Stimulated activated CD4-positive, alpha-beta T cell treated with anti-CD3 and anti-CD28 coated beads, Interleukin-2, amount 100 ng/mL, for 4 hours (primary cell): ENCODE measurements at regions not wholly inside any gene's neighbourhood (a gene's known extent, or its start where the extent isn't known, plus 50 kb on each side); places are given as distances from the start of the nearest gene placed in this dataset.

Source experiments
- DNase-seq: peaks from one replicate; pipeline ENCODE4 v3.0.0-alpha.2; 2020; ENCODE audit warnings: low read depth

DNA sequence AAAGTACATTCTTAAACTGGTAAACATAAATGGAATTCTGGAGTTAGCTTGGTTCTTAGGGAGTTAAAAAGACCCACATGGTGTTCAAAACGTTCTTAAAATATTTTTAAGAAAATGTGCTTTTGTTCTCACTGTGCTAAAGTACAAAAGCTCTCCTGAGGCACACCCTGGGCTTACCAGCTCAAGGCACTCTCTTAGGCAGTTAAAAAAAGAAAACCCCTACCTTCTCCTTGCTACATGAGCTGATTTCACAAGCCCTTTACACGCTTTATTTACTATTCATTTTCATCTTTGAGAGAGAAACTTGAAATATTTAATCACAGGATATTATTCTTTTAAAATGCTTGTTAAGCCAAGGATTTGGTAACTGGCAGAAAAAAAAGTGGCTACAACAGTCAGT, 723.3 kb upstream of the GRAMD2B start:
- DNase-seq: no peak

DNA sequence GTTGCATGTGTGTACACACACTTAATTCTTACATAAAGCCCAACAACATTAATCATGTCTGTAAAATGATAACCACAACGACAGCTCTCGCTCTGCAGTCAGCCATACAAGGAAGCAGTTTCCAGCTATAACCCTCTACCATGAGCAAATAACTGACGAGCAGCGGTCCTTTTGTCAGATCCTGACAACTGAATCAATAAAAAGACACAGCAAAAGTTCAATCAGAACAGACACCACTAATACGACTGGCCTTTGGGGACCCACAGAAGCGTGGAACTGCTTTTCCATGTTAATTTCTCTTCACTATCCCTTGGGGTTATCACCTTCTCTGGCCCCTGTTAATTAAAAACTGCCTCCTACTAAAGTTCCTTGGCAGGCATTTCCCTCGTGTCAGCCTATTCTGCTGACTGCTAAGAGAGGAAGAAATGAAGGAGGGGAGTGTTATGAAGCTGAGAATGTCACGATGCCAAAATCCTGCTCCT, 722.8 kb upstream of the GRAMD2B start:
- DNase-seq: no peak

DNA sequence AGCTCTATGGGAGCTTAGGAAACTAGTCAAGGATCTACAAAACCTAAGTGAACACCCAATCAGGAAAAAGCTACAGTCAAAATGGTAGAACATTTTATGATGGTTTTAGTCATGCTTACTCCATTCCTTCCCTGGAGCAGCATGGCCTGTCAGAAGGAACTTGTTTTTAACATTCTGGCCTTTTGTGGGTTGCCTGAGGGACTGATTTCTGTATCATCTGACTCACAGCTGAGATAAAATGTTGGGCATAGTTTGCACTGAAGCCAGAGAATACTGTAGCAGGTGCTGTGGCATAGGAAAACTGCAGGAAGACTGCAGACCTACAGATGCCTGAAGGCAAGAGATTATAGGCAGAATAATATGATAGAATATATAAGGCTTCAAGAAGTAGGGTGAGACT, 719.6 kb upstream of the GRAMD2B start:
- no peak for DNase-seq

DNA sequence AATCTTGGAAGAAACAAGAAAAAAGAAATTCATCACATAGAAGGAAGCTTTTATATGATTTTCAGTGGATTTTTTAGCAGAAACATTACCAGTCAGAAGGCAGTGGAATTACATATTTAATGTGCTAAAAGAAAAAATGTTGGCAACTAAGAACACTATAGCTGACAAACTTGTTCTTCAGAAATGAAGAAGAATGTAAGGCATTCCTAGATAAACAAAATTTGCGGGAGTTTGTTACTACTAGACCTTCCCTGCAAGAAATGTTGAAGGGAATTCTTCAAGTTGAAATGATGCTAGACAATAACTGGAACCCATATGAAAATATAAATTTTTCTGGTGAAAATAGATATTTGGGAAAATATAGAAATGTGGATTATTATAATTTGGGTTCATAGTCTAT, 718.3 kb upstream of the GRAMD2B start:
- DNase-seq: no peak

DNA sequence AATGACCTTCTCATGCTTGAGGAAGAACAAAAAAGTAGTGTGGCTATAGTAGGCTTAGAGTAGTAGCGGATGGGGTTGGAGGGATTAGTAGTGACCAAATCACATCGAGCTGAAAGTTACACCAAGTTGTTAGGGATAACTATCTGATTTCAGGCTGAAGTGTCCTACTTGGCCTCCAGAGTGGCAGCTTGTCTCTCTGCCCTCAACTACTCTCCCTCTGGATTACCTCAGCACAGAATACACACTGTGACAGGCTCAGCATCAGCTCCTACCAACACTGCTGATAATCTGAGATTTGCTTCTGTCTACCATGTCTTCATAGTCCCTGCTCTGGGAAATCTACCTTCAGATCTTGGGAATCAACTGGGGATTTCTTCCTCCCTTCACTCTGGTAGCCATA, 714.6 kb upstream of the GRAMD2B start:
- DNase-seq: no peak

DNA sequence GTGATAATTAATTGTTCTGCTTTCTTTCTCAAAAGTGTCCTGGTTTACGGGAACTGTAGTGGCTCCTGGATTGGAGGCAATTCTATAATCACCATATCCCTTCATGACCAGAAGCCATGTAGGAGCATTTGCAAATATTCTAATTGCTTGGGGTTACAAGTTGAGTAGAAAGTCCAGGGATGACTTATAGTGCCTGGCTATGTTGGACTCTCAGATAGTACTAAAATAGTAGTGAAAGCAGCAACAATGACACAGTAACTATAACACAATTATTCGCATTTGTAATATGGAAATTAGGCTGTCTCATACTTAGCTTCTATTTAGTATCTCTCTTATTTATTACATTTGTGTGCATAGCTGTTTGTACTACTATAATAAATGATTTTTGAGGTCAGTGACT, 712.5 kb upstream of the GRAMD2B start:
- DNase-seq: no peak

DNA sequence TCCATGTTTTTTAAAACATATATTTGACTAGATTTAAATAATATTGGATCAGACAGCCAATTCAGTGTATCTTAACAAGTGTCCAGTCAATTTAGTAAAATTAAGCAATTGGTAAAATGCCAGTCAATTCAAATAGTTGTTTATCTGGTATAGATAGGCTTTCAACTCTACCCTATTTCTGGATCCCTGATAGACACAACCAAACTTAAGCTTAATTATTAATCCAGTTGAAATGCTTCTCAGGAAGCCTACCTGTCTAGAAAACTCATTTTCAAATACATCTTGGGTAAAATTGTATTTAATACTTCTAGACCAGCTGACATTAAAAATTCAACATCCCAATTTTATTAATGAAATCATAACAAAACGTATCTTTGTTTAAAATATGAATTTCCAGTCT, 710.8 kb upstream of the GRAMD2B start:
- no peak for DNase-seq

DNA sequence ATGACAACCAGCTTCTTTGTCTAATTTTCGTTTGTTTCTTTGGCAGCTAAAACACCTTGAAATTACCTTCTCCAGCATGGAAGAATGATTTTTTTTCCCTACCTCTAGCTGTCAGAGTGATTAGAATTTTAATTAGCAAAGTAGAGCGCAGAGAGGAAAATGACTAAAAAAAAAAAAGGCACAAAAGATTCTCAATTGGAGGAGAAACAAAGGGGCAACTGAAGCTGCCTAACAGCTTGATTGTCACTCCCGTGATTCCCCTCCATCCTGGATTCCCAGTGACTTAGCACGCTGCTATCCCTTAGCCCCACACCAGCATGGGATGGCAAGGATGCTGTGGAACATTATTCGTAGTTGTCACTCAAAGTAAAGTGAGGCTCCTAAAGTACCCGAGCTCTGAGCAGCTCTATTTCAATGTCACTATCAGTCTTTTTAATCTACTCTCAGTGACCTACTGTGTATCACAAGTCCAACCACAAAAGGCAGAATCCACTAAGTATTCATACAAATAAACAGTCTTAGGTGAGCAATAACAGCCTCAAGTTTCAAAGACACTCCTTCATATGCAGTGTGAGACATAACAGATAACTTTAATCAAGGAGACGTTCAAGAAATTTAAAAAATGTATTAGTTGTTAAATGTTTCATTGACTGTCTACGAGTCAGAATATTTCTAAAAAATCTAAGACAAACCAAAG, 710.0 kb upstream of the GRAMD2B start:
- DNase-seq: no peak

DNA sequence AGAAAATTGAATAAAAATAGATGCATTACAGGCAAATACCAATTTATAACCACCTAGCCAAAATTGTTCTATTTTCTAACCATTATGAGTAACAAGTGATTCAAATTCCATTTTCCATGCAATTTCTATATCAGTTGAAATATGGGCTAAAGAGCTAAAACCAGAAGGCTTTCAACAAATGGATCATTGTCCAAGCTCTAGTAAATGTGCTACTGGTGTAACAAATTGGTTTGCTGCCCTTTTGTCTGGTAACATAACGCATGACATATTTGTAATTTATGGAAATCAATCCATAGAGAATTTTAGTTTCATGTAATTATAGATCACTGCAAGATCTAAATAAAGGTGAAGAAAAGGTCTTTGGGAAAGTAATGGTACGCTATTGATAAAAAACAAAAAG, 708.0 kb upstream of the GRAMD2B start:
- no peak for DNase-seq

DNA sequence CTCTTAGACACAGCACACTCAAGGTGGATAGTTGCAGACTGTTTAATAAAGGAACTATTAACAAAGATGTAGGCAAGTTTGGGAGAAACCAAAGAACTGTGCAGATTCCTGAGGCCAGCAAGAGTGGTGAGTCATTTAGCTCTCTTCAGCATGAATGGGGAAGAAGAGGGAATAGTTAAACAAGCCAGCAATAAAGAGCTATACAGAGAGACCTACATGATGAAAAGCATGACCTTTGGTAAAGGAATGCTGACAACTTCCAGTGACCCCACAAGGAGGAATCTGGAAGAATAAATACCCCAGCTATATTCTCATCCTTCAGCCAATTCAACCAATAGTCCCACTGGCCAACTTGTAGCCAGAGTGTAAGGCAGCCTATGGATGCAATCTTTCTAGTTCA, 706.0 kb upstream of the GRAMD2B start:
- no peak for DNase-seq

DNA sequence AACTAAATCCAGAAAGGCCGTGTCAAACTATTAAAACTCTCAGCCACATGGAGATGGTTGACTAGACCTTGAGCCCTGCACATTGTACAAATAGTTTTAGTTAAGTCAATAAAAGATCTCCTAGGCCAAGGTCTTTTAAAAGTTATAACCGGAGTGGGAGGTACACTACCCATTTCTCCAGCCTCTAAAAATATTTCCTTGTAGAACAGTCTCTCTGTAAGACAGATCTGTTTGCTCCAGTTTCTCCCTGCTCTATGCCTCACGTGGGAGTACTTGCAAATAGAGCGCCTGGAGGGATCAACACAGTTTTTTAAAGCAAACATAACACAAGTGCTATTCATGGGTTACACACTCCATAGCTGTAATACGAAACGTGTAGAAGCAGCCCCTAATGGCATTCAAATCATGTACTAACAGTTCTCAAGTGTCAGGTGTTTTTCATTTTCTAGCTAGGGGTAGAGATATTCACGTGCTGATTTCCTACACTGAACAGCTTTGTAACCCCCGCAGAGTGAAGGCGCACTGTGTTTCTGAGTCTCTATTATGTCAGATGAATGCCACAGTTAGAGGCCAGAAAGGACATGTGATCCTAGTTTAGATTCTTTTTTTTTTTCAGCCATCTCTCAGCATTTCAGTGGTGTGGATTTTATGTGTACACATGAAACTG, 703.4 kb upstream of the GRAMD2B start:
- DNase-seq: no peak

DNA sequence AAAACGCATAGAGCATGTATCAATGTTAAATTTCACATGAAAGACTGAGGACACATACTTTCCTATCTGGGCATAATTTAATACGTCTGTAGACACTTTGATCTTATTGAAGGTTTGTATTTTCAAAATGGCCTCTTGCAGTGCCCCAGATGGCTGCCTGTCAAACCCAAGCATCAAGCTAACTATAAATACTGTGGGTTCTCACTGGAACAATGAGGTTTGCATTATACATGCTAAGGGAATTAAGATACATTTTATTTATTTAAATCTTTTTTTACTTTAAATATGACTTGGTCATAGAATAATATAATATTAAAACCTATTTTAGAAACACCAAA, 702.9 kb upstream of the GRAMD2B start:
- DNase-seq: no peak

DNA sequence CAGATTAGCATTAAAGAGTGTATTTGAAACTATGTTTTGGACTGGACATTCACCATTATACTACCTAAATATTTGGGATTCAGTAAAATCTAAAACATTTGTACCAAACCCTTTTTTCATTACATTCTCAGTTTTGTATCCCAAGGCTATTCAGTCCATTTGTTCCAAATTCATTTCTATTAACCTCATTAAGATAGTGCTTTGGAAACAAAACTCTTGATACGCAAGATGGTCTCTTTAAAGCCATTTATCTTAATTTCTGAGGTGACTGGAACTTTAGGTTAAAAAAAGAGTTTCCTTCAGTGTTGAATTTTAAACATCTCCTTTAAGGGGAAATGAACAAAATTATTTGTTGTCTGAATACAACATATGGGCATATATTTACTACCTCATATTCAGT, 702.5 kb upstream of the GRAMD2B start:
- no peak for DNase-seq

DNA sequence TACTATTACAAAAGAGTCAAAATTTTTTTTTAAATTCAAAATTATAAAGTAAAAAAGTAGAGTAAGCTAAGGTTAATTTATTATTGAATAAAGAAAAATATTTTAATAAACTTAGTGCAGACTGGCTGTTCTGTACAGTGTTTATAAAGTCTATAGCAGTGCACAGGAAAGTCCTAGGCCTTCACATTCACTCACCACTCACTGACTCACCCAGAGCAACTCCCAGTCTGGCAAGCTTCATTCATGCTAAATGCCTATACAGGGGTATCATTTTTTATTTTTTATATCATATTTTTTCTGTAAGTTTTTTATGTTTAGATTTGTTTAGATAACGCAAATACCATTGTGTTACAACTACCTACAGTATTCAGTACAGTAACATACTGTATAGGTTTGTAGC, 700.7 kb upstream of the GRAMD2B start:
- no peak for DNase-seq

DNA sequence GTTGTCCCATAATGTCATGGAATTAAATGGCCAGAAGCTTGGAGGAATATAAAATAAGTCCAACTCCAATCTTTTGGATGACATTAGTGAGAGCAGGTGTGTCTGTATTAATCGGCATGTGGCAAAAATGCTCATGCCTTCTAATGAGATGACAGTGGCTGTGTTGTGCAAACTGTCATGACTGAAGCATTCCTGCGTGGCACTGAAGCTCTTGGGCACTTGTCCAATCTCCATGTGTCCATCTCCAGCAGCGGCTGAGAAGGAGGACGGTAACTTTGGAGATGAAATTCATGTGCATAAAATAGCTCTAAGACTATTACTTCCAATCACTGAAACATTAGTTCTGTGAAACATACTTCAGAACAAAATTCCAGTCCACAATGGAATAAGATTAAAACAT, 697.5 kb upstream of the GRAMD2B start:
- DNase-seq: no peak

DNA sequence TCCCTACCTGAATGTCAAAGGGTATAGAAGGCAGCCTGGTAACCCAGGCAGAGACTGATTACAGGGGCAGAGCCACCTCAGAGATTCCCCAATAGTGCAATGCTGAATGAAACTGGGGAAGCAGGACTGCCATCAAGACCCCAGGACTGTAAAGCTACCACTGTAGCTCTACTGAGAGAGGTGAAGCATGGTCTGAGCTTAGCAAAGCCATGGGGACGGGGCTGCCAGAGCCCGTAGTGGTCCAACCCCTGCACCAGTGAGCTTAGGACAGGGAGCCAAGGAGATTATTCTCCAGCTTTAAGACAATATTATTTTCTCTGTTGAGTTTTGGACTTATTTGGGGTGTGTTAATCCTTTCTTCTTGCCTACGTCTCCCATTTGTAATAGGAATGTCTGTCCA, 679.3 kb upstream of the GRAMD2B start:
- no peak for DNase-seq

DNA sequence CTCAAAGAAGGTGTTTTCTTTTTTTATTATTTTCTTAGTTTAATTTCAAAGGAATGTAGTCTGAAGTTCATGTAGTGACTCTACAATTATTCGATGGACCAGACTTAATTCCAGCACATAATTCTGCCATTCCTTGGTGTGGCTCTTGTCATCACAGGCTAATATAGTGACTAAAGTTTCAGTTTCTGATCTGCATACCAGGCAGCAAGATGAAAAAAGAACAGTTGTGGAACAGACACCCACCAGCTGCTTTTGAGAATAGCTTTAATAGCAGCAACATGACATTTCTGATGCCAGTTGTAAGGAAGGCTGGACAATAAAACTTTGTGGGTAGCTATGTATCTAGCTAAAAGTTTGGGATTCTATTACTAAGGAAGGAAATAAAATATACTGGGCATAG, 676.3 kb upstream of the GRAMD2B start:
- DNase-seq: no peak

DNA sequence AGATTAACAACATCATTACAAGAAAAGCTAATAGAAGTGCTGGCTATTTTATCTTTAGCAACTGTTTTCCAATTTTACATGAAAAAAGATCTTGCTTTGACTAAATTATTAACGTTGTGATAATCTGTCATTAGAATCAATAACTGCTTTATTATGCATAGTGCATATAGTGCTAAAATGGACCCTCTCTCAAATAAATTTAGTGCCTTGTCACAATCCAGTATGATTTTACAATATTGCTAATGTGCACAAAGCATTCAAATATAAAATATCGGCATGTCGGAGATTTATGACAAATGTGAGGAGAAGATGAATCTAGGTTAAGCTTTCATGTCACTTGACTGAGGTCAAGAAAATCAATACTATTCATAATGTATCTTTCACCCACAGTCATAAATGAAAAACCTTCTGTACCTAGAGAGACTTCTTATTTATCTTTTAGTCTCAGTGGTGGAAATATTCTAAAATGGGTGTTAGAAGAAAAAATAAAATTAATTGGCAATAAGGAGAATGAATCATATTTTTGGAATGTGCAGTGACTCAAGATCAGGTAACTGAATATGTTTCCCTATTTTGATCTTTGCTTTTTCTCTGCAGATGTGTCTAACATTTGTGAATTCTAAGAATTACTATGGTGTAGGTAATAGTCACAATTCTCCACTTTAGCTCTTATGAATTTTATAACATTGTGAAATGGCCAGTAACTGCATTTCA, 672.9 kb upstream of the GRAMD2B start:
- DNase-seq: no peak

DNA sequence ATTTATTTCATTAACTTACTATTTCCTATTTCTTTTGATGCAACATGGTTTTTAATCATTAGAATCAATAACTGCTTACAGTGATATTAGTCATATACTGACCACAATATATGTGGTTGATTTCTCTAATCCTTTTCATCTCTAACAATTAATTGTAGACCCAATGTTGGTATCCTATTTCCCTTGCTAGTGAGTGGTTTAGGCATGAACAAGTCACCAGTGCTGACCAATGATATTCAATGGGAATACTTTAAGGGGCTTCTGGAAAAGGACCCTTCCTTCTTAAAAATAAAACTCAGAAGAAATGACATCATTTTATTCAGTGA, 672.4 kb upstream of the GRAMD2B start:
- no peak for DNase-seq

DNA sequence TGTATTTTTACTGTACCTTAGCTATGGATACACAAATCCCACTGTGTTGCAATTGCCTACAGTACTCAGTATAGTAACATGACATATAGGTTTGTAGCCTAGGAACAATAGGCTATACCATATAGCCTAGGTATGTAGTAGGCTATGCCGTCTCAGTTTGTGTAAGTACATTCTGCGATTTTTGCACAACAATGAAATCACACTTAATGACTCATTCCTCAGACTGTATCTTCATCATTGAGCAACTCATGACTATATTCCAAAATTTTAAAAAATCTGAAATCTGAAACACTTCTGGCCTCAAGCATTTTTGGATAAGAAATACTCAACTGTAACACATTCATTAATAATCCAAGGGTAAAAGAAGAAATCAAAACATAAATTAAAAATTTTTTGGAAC, 666.8 kb upstream of the GRAMD2B start:
- DNase-seq: no peak

DNA sequence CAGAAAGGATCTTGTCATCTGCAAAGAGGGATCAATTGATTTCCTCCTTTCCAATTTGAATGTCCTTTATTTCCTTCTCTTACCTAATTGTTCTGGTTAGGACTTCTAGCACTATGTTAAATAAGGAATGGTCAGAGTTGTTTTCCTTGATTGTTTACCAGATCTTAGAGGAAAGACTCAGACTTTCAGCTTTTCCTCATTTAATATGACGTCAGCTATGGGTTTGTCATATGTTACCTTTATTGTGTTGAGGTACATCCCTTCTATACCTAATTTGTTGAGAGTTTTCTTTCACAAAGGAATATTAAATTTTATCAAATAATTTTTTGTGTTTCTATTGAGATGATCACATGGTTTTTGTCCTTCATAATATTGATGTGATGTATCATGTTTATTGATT, 656.5 kb upstream of the GRAMD2B start:
- DNase-seq: no peak

DNA sequence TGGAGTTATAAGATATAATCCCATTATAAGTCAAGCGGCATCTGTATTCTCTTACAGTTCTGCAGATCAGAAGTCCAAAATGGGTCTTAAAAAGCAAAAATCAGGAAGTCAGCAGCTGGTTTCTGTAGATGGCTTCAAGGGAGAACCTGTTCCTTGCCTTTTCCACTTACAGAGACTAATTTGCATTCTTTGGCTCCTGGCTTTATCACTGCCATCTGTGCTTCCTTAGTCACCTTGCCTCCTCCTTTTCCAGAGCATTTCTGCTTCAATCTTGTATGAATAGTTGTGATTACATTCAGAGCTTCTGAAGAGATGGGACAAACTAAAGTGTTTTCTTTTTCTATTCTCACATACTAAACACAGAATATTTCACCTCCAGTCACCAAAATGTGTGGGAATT, 647.3 kb upstream of the GRAMD2B start:
- DNase-seq: no peak

DNA sequence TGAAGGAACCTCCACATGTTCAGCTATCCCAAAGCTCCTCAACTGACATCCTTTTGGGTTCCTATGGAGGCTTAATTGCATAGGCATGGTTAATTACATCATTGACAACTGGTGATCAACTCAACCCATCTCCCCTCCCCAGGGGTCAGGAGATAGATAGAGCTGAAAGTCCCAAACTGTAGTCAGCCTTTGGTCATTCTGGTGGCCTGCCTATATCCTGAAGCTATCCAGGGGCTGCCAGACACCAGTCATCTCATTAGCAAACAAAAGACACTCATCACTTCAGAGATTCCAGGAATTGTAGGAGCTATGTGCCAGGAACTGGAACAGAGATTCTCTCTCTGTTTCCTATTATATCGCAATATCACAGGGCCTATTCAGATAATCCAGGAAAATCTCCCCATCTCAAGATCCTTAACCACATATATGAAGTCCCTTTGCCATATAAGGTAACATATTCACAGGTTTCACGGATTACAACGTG, 646.5 kb upstream of the GRAMD2B start:
- no peak for DNase-seq

DNA sequence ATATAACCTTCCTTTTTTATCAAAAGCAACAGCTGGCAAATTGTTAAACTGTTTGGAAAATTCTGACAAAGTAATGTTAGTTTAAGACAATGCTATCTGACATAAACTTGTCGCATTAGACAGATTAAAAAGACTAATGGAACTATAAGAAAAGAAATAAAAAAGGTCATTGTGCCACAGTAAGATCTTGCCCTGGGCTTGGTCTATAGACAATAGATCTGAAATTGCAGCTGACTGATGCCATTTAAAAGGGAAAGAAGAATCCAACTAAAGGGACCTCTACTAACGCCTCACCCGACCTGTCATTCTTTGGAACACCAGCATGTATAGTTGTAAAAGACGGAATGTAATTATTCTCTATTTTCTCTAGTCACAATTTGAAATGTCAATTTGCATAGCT, 644.4 kb upstream of the GRAMD2B start:
- DNase-seq: no peak
